SK-N-SH (cell line): ENCODE measurements at regions not wholly inside any gene's neighbourhood (a gene's known extent, or its start where the extent isn't known, plus 50 kb on each side); places are given as distances from the start of the nearest gene placed in this dataset.

ENCODE experiments used
- CTCF ChIA-PET: fragments of 300-600, 350-600 bp; formaldehyde crosslinking; extraction: SDS; loops from one replicate; lab custom pipeline; 2021; lab: Yijun Ruan, JAX
- POLR2A ChIA-PET: fragments of 350-600 bp; sonication (Branson Sonifier 250); formaldehyde crosslinking; extraction: SDS; loops from one replicate; lab custom pipeline; 2020; ENCODE audit warnings: antibody characterized with exemption, inconsistent platforms; lab: Yijun Ruan, JAX
- DNase-seq: peaks from one replicate; pipeline ENCODE4 v3.0.0; 2012
- H2AFZ ChIP-seq: fragments of 200-600 bp; sonication (generic); 2 replicates; pipeline ENCODE4 v1.8.1; 2016; ENCODE audit warnings: antibody characterized with exemption, mild to moderate bottlenecking, low read depth
- H3F3A ChIP-seq: fragments of 200-600 bp; sonication (generic); replicated peaks from 2 replicates; pipeline ENCODE3; 2016; ENCODE audit warnings: antibody characterized with exemption, mild to moderate bottlenecking; ENCODE audit not compliant: insufficient read depth
- H3K27ac ChIP-seq, 2 experiments: fragments of 200-500 bp in 1 of 2; fragments of 200-600 bp in 1 of 2; sonication (Bioruptor generic) in 1 of 2; sonication (generic), shearing (Covaris generic) in 1 of 2; 2 replicates each; pipeline versions ENCODE4 v1.5.1 to v1.6.1; 2014 to 2016; ENCODE audit warnings: low read depth in 2 of 2, inconsistent platforms in 1 of 2, low read length in 1 of 2, mild to moderate bottlenecking in 1 of 2, mixed read lengths in 1 of 2
- H3K27me3 ChIP-seq: fragments of 200-600 bp; sonication (generic), shearing (Covaris generic); 2 replicates; pipeline ENCODE4 v1.6.1; 2016; ENCODE audit warnings: mixed run types; ENCODE audit not compliant: insufficient read depth
- H3K36me3 ChIP-seq, 2 experiments: fragments of 200-500 bp in 1 of 2; fragments of 200-600 bp in 1 of 2; sonication (Bioruptor generic) in 1 of 2; sonication (generic) in 1 of 2; replicated peaks in 1 of 2; 2 replicates each; pipeline versions ENCODE3 to v1.5.1; 2014 to 2016; ENCODE audit warnings: low read length in 1 of 2, mild to moderate bottlenecking in 1 of 2; ENCODE audit not compliant: insufficient read depth in 2 of 2, control insufficient read depth in 1 of 2
- H3K4me1 ChIP-seq, 2 experiments: fragments of 200-500 bp in 1 of 2; fragments of 200-600 bp in 1 of 2; sonication (Bioruptor generic) in 1 of 2; sonication (generic), shearing (Covaris generic) in 1 of 2; 2 replicates each; pipeline versions ENCODE4 v1.5.1 to v1.6.1; 2014 to 2016; ENCODE audit warnings: low read depth in 1 of 2, low read length in 1 of 2, mixed run types in 1 of 2; ENCODE audit not compliant: insufficient read depth in 2 of 2, control insufficient read depth in 1 of 2
- H3K4me2 ChIP-seq: fragments of 200-600 bp; sonication (generic), shearing (Covaris generic); 2 replicates; pipeline ENCODE4 v1.6.1; 2017; ENCODE audit warnings: mixed run types
- H3K4me3 ChIP-seq, 2 experiments: fragments of 200-500 bp in 1 of 2; fragments of 200-600 bp in 1 of 2; sonication (Bioruptor generic) in 1 of 2; sonication (generic), shearing (Covaris generic) in 1 of 2; 2 replicates each; pipeline versions ENCODE4 v1.5.1 to v1.8.1; 2014 to 2016; ENCODE audit warnings: low read depth in 2 of 2, inconsistent platforms in 1 of 2, low read length in 1 of 2, mild to moderate bottlenecking in 1 of 2, mixed read lengths in 1 of 2, moderate library complexity in 1 of 2
- H3K79me2 ChIP-seq: fragments of 200-600 bp; sonication (generic); 2 replicates; pipeline ENCODE4 v1.8.1; 2017; ENCODE audit warnings: mild to moderate bottlenecking; ENCODE audit not compliant: insufficient read depth
- H3K9ac ChIP-seq: fragments of 200-600 bp; sonication (generic); 2 replicates; pipeline ENCODE4 v1.6.1; 2017; ENCODE audit warnings: mixed run types
- H3K9me2 ChIP-seq: fragments of 200-600 bp; sonication (generic); 2 replicates; pipeline ENCODE4 v1.6.1; 2017; ENCODE audit warnings: mixed run types
- H3K9me3 ChIP-seq: fragments of 200-600 bp; sonication (generic); 2 replicates; pipeline ENCODE4 v1.6.1; 2017; ENCODE audit warnings: mixed run types, mild to moderate bottlenecking, moderate library complexity
- H4K20me1 ChIP-seq: fragments of 200-600 bp; sonication (generic); 2 replicates; pipeline ENCODE4 v1.6.1; 2017; ENCODE audit warnings: mild to moderate bottlenecking, mixed run types; ENCODE audit not compliant: insufficient read depth
- CHD2 ChIP-seq: fragments of 150-350 bp; IDR thresholded peaks from 2 replicates; pipeline ENCODE4 v1.6.1; 2018; ENCODE audit warnings: low read length; ENCODE audit not compliant: partially characterized antibody
- CTCF ChIP-seq: fragments of 200-600 bp; sonication (generic); IDR thresholded peaks from 2 replicates; pipeline ENCODE4 v1.6.1; 2017; ENCODE audit warnings: antibody characterized with exemption, mild to moderate bottlenecking, moderate library complexity
- ELF1 ChIP-seq: IDR thresholded peaks from 2 replicates; pipeline ENCODE4 v1.4.0; 2012
- EP300 ChIP-seq, 2 experiments: IDR thresholded peaks; 2 replicates each; pipeline versions ENCODE4 v1.4.0 to v1.6.1; 2012; ENCODE audit warnings: borderline replicate concordance in 1 of 2, low read depth in 1 of 2, low read length in 1 of 2
- FOSL2 ChIP-seq: IDR thresholded peaks from 2 replicates; pipeline ENCODE4 v1.4.0; 2012; ENCODE audit warnings: low read depth, mild to moderate bottlenecking, moderate library complexity, borderline replicate concordance
- GABPA ChIP-seq: IDR thresholded peaks from 2 replicates; pipeline ENCODE4 v1.4.0; 2012; ENCODE audit warnings: low read depth, mild to moderate bottlenecking
- GATA2 ChIP-seq: sonication (generic); formaldehyde crosslinking; IDR thresholded peaks from 2 replicates; pipeline ENCODE4 v1.5.0; 2020; ENCODE audit warnings: mild to moderate bottlenecking, missing genetic modification reagents
- IRF3 ChIP-seq: fragments of 150-350 bp; IDR thresholded peaks from 2 replicates; pipeline ENCODE4 v1.6.1; 2016; ENCODE audit warnings: mild to moderate bottlenecking, low read depth, low read length
- JUND ChIP-seq: IDR thresholded peaks from 2 replicates; pipeline ENCODE4 v1.4.0; 2012
- MAX ChIP-seq: IDR thresholded peaks from 2 replicates; pipeline ENCODE4 v1.4.0; 2012; ENCODE audit warnings: low read depth
- MEF2A ChIP-seq: IDR thresholded peaks from 2 replicates; pipeline ENCODE4 v1.4.0; 2012; ENCODE audit warnings: low read depth, borderline replicate concordance
- MXI1 ChIP-seq: IDR thresholded peaks from 2 replicates; pipeline ENCODE4 v1.6.1; 2012; ENCODE audit warnings: mild to moderate bottlenecking, low read depth, low read length, improper control_type of control experiment
- NFIC ChIP-seq: IDR thresholded peaks from 2 replicates; pipeline ENCODE4 v1.4.0; 2012; ENCODE audit warnings: borderline replicate concordance
- PBX3 ChIP-seq: IDR thresholded peaks from 2 replicates; pipeline ENCODE4; 2012
- REST ChIP-seq: IDR thresholded peaks from 2 replicates; pipeline ENCODE4 v1.6.1; 2012; ENCODE audit warnings: mild to moderate bottlenecking, low read depth, low read length, moderate library complexity
- RXRA ChIP-seq: IDR thresholded peaks from 2 replicates; pipeline ENCODE4 v1.4.0; 2012; ENCODE audit warnings: low read depth, mild to moderate bottlenecking, borderline replicate concordance
- SIN3A ChIP-seq: IDR thresholded peaks from 2 replicates; pipeline ENCODE4 v1.6.1; 2012; ENCODE audit warnings: low read depth, mild to moderate bottlenecking, low read length, moderate library complexity, borderline replicate concordance
- SMC3 ChIP-seq: IDR thresholded peaks from 2 replicates; pipeline ENCODE4 v1.6.1; 2012; ENCODE audit warnings: low read depth, low read length, improper control_type of control experiment
- TCF12 ChIP-seq: IDR thresholded peaks from 2 replicates; pipeline ENCODE4 v1.4.0; 2012
- TEAD4 ChIP-seq: IDR thresholded peaks from 2 replicates; pipeline ENCODE4 v1.4.0; 2012; ENCODE audit warnings: mild to moderate bottlenecking, borderline replicate concordance; ENCODE audit not compliant: insufficient read depth
- USF2 ChIP-seq: fragments of 150-350 bp; IDR thresholded peaks from 2 replicates; pipeline ENCODE4 v1.6.1; 2017; ENCODE audit warnings: antibody characterized with exemption, low read length, low read depth, borderline replicate concordance
- YY1 ChIP-seq: IDR thresholded peaks from 2 replicates; pipeline ENCODE4 v1.4.0; 2012; ENCODE audit warnings: low read depth, mild to moderate bottlenecking
- ZBTB33 ChIP-seq: IDR thresholded peaks from 2 replicates; pipeline ENCODE4 v1.4.0; 2012; ENCODE audit warnings: low read depth, borderline replicate concordance
- WGBS: methylation state at CpG from one replicate; pipeline ENCODE4 v1.1.6; 2017; ENCODE audit warnings: low lambda C conversion rate; 5-methylcytosine and 5-hydroxymethylcytosine counted together

GRCh38 chr5:143717400-143717799 is 94.6 kb upstream of the HMHB1 start:
- ChIA-PET CTCF (no interaction called here), POLR2A (no interaction called here)
- DNase-seq = no peak
- peak; percentile 79; the same call in 1 of the 2 replicates for TF ChIP-seq TEAD4
- peak; percentile 48 for TF ChIP-seq CTCF
- no peak for TF ChIP-seq REST
- TF ChIP-seq SIN3A = peak; percentile 74; the same call in 1 of the 2 replicates
- peak; percentile 94 for TF ChIP-seq TCF12
- peak; percentile 43; the same call in 1 of the 2 replicates for TF ChIP-seq RXRA
- TF ChIP-seq YY1 = peak; percentile 50; the same call in 1 of the 2 replicates
- no peak for TF ChIP-seq SMC3
- no peak for TF ChIP-seq ZBTB33
- TF ChIP-seq GABPA = no peak; the same call in 1 of the 2 replicates
- TF ChIP-seq IRF3 = no peak
- TF ChIP-seq FOSL2 = no peak; the same call in 1 of the 2 replicates
- TF ChIP-seq MAX = peak; percentile 83
- TF ChIP-seq MEF2A = no peak
- TF ChIP-seq JUND = peak; percentile 57
- TF ChIP-seq GATA2 = no peak
- peak in 1 of 2 experiments; percentile 80; a peak in 2 of 4 replicates for TF ChIP-seq EP300 (IDR thresholded peaks at IDR 0.05; ENCODE audit: borderline replicate concordance in 1 of 2, low read depth in 1 of 2, low read length in 1 of 2)
- TF ChIP-seq CHD2 = no peak
- TF ChIP-seq USF2 = no peak
- TF ChIP-seq PBX3 = peak; percentile 95
- TF ChIP-seq NFIC = peak; percentile 70
- TF ChIP-seq ELF1 = peak; percentile 43; the same call in 1 of the 2 replicates
- TF ChIP-seq MXI1 = no peak

More at GRCh38 chr5:143717400-143717799, 94.6 kb upstream of the HMHB1 start:
- no peaks in the 10 kb centered on the region for H3K27me3 ChIP-seq
- no peak overlapping the region for H3K9ac ChIP-seq
- H3K4me2 ChIP-seq = no peak overlapping the region
- no peak overlapping the region for H2AFZ ChIP-seq
- no peaks in the 10 kb centered on the region for H3K9me2 ChIP-seq
- H3F3A ChIP-seq = peaks cover 3% of the 10 kb centered on the region
- H3K27ac ChIP-seq = peak overlapping the region; percentile 29 to 41; a peak in 3 of 4 replicates
- H3K36me3 ChIP-seq = no peaks in the 10 kb centered on the region
- no peaks in the 10 kb centered on the region for H3K79me2 ChIP-seq
- H3K9me3 ChIP-seq = no peaks in the 10 kb centered on the region
- H3K4me1 ChIP-seq = peaks cover 0 to 5% of the 10 kb centered on the region in 2 experiments; a peak in 2 of 4 replicates
- WGBS = 9% methylated on average over 2 of the region's 2 CpGs
- H4K20me1 ChIP-seq = no peaks in the 10 kb centered on the region
- no peak overlapping the region for H3K4me3 ChIP-seq
